Ascending aorta (tissue), 2 donors: ENCODE measurements at regions not wholly inside any gene's neighbourhood (a gene's known extent, or its start where the extent isn't known, plus 50 kb on each side); places are given as distances from the start of the nearest gene placed in this dataset.

Experiments
- DNase-seq, 2 donors: peaks; one replicate each; pipeline ENCODE4 v3.0.0-alpha.2; 2019; ENCODE audit warnings: low spot score in 2 of 2
- H3K27ac ChIP-seq, 2 donors: fragments of 200-600 bp; sonication (generic); one replicate each; pipeline ENCODE4 v1.5.1; 2016 to 2017; ENCODE audit warnings: mild to moderate bottlenecking in 1 of 2
- H3K27me3 ChIP-seq: fragments of 200-600 bp; sonication (generic); one replicate; pipeline ENCODE4 v1.5.1; 2017
- H3K36me3 ChIP-seq, 2 donors: fragments of 200-600 bp; sonication (generic); one replicate each; pipeline ENCODE4 v1.5.1; 2016
- H3K4me1 ChIP-seq, 2 donors: fragments of 200-600 bp; sonication (generic); one replicate each; pipeline ENCODE4 v1.5.1; 2016 to 2017; ENCODE audit warnings: mild to moderate bottlenecking in 1 of 2
- H3K4me3 ChIP-seq, 2 donors: fragments of 200-600 bp; sonication (generic); one replicate each; pipeline ENCODE4 v1.5.1; 2016 to 2017; ENCODE audit warnings: mild to moderate bottlenecking in 1 of 2
- H3K9me3 ChIP-seq, 2 donors: fragments of 200-600 bp; sonication (generic); one replicate each; pipeline ENCODE4 v1.5.1; 2016
- CTCF ChIP-seq, 3 experiments: fragments of 200-600 bp in 2 of 3; fragments of 450-650 bp in 1 of 3; sonication (generic) in 2 of 3; IDR thresholded peaks; one replicate each; pipeline ENCODE4 v1.5.1; 2016 to 2019; ENCODE audit warnings: antibody characterized with exemption in 3 of 3, mild to moderate bottlenecking in 1 of 3, moderate library complexity in 1 of 3
- intact Hi-C: fragments of 100-400 bp; cut with DNase I; formaldehyde crosslinking; loops from one replicate; pipeline ENCODE4 v1.15.1; 2023

- Histone ChIP-seq H3K36me3 (no peaks in the 10 kb centered on the region), H3K27ac (no peak overlapping the region), H3K4me1 (peaks cover 11 to 30% of the 10 kb centered on the region in 2 donors), H3K9me3 (no peaks in the 10 kb centered on the region), H3K4me3 (no peak overlapping the region), H3K27me3 (no peaks in the 10 kb centered on the region)
- TF ChIP-seq CTCF (IDR thresholded peaks at IDR 0.05), result no peak
- intact Hi-C loops, result loop anchor here (5.0 to 10.0 kb wide), 3 partner anchors 169 to 294 kb away; partner anchors contain the start of gene CDYL
- no peak for DNase-seq
These were observed 167.7 kb upstream of the CDYL start for GRCh38 chr6:4608361-4609115.

GRCh38 chr6:4607793-4608192, 168.4 kb upstream of the CDYL start:
- TF ChIP-seq CTCF (IDR thresholded peaks at IDR 0.05), result no peak
- Histone ChIP-seq H3K4me3 (peak overlapping the region in 1 of 2 donors; percentile 29), H3K27me3 (no peaks in the 10 kb centered on the region), H3K36me3 (no peaks in the 10 kb centered on the region), H3K27ac (peak overlapping the region; percentile 3 to 61), H3K9me3 (no peaks in the 10 kb centered on the region), H3K4me1 (peaks cover 6 to 23% of the 10 kb centered on the region in 2 donors)
- intact Hi-C loops, result loop anchor here (5.0 to 10.0 kb wide), 3 partner anchors 170 to 293 kb away; partner anchors contain the start of gene CDYL
- no peak for DNase-seq

- intact Hi-C loops, result loop anchor here (5.0 to 10.0 kb wide), 3 partner anchors 170 to 292 kb away; partner anchors contain the start of gene CDYL
- peaks cover 0 to 17% of the 10 kb centered on the region in 2 donors for H3K4me1 ChIP-seq
- H3K36me3 ChIP-seq, result no peaks in the 10 kb centered on the region
- DNase-seq, result peak in 1 of 2 donors; percentile 72
- no peak for TF ChIP-seq CTCF (IDR thresholded peaks at IDR 0.05)
- peak overlapping the region; percentile 55 to 61 for H3K27ac ChIP-seq
- H3K9me3 ChIP-seq, result no peaks in the 10 kb centered on the region
- no peaks in the 10 kb centered on the region for H3K27me3 ChIP-seq
- peak overlapping the region; percentile 29 for H3K4me3 ChIP-seq
These were observed 169.1 kb upstream of the CDYL start for GRCh38 chr6:4606821-4607704.

GRCh38 chr6:4606016-4606415, 170.2 kb upstream of the CDYL start:
- no peak for DNase-seq
- Histone ChIP-seq H3K36me3 (no peaks in the 10 kb centered on the region), H3K4me3 (no peak overlapping the region), H3K4me1 (peaks cover 0 to 12% of the 10 kb centered on the region in 2 donors), H3K27me3 (no peaks in the 10 kb centered on the region), H3K9me3 (no peaks in the 10 kb centered on the region), H3K27ac (no peak overlapping the region)
- intact Hi-C loops, result loop anchor here (5.0 to 10.0 kb wide), 3 partner anchors 171 to 291 kb away; partner anchors contain the start of gene CDYL
- TF ChIP-seq CTCF (IDR thresholded peaks at IDR 0.05), result no peak

GRCh38 chr6:4603856-4604369, 172.3 kb upstream of the CDYL start:
- intact Hi-C loops, result loop anchor here (10.0 kb wide), 1 partner anchor 289 kb away; no protein-coding TSS in a partner anchor
- no peak for DNase-seq
- no peak overlapping the region for H3K27ac ChIP-seq
- H3K4me3 ChIP-seq, result no peak overlapping the region
- H3K9me3 ChIP-seq, result no peaks in the 10 kb centered on the region
- H3K36me3 ChIP-seq, result no peaks in the 10 kb centered on the region
- peaks cover 0 to 6% of the 10 kb centered on the region in 2 donors for H3K4me1 ChIP-seq
- TF ChIP-seq CTCF (IDR thresholded peaks at IDR 0.05), result no peak
- no peaks in the 10 kb centered on the region for H3K27me3 ChIP-seq
